ENCODE measurements at regions not wholly inside any gene's neighbourhood (a gene's known extent, or its start where the extent isn't known, plus 50 kb on each side); places are given as distances from the start of the nearest gene placed in this dataset.
A peak's percentile ranks its signal among the peaks of the same experiment; 100 is the strongest.
"Not testable (repeated sequence)": the region's sequence is repeated elsewhere in the genome, so short reads cannot be mapped to it uniquely, and the experiment has no call there.

DNA sequence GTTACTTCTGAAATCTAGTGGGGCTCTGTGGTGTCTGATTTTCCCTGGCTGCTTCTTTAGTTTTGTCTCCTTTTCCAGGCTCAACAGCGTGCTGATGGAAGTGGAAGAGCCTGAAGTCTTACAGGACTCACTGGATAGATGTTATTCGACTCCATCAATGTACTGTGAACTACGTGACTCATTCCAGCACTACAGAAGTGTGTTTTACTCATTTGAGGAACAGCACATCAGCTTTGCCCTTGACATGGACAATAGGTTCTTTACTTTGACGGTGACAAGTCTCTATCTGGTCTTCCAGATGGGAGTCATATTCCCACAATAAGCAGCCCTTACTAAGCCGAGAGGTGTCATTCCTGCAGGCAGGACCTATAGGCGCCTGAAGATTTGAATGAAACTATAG lies 51.1 kb downstream of the NBPF8 start:
- not testable (repeated sequence) for H3K27me3 Mint-ChIP-seq (ENCODE audit: low read depth); DNase-seq; ATAC-seq (replicated peaks in 1 of 2); H3K4me1 Mint-ChIP-seq (ENCODE audit: low read depth); H3K36me3 Mint-ChIP-seq (ENCODE audit: insufficient read depth in 2 of 2); H3K9me3 Mint-ChIP-seq; H3K4me3 Mint-ChIP-seq
- H3K27ac Mint-ChIP-seq: peak overlapping the region; percentile 82

DNA sequence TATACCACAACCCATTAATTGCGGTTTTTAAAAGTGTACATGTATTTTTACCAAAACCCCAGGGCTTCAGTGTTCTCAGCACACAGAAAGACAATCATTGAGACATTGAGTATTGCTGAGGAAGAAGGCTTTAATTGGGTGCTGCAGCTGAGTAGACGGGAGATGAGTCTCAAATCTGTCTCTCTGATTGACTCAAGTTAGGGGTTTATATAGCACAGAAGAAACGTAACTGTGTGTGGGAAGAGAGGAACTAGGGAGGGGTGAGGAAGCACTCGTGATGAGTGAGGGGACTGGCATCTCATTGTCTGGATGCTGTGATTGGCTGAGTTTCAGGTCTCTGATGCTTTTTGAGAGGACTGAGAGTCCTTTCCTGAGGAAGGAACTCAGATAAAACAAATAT lies 62.8 kb downstream of the NBPF8 start:
- not testable (repeated sequence) for H3K4me3 Mint-ChIP-seq; H3K9me3 Mint-ChIP-seq; ATAC-seq (replicated peaks in 1 of 2); H3K36me3 Mint-ChIP-seq (ENCODE audit: insufficient read depth in 2 of 2); H3K4me1 Mint-ChIP-seq (ENCODE audit: low read depth); DNase-seq; H3K27me3 Mint-ChIP-seq (ENCODE audit: low read depth); H3K27ac Mint-ChIP-seq

DNA sequence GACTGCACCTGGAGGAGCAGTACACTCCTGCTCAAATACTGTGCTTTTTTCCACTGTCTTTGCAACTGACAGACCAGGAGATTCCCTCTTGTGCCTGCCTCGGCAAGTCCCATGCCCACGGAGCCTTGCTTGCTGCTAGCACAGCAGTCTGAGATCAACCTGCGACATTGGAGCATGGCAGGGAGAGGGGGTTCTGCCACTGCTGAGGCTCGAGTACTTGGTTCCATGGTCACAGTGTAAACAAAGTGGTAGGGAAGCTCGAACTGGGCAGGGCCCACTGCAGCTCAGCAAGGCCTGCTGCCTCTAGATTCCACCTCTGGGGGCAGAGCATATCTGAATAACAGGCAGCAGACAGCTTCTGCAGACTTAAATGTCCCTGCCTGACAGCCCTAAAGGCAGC lies 63.6 kb downstream of the NBPF8 start:
- H3K4me1 Mint-ChIP-seq (ENCODE audit: low read depth); H3K36me3 Mint-ChIP-seq (ENCODE audit: insufficient read depth in 2 of 2); H3K27me3 Mint-ChIP-seq (ENCODE audit: low read depth); H3K27ac Mint-ChIP-seq; DNase-seq; H3K9me3 Mint-ChIP-seq; H3K4me3 Mint-ChIP-seq; ATAC-seq (replicated peaks in 1 of 2): not testable (repeated sequence)

DNA sequence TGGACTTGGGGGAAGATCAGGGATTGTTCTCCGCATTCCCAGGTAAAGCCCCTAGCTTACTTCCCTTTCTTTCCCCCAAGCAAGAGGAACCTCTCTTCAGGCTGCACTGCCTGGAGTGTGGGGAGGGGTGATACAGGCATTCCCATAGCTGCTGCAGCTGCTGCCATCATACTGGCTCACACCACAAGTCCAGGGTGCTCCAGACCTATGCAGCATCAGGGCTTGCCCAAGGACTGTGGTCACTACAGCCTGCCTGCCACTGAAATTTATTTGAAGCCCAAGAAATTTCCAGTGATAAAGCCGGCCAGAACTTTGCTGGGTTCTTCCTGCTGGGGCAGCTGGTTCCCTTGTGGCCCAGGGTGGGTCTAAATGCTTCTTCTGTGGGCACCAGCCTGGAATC lies 72.7 kb downstream of the NBPF8 start:
- not testable (repeated sequence) for H3K9me3 Mint-ChIP-seq; H3K27me3 Mint-ChIP-seq (ENCODE audit: low read depth); H3K4me3 Mint-ChIP-seq; DNase-seq; ATAC-seq (replicated peaks in 1 of 2); H3K36me3 Mint-ChIP-seq (ENCODE audit: insufficient read depth in 2 of 2); H3K4me1 Mint-ChIP-seq (ENCODE audit: low read depth); H3K27ac Mint-ChIP-seq

DNA sequence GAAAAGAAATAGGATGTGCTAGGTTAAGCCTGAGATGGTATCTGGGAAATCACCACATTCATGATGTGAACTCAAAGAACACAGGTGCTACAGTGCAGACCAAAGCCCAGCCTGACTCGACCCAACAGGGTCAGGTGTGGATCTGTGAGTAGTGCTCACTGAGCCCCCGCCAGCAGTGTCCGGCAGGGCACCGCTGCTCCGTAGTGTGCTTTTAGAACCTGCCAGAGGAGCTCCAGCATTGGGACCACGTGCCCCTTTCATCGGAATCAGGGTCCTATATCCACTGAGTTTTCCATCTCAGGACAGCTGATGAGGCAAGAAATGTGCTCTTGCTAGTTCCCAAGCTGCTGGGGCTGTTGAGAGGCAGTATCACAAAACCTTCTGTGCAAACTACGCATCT lies 74.4 kb downstream of the NBPF8 start:
- H3K27ac Mint-ChIP-seq; H3K4me3 Mint-ChIP-seq; H3K9me3 Mint-ChIP-seq; ATAC-seq (replicated peaks in 1 of 2); H3K27me3 Mint-ChIP-seq (ENCODE audit: low read depth); H3K36me3 Mint-ChIP-seq (ENCODE audit: insufficient read depth in 2 of 2); H3K4me1 Mint-ChIP-seq (ENCODE audit: low read depth); DNase-seq: not testable (repeated sequence)

DNA sequence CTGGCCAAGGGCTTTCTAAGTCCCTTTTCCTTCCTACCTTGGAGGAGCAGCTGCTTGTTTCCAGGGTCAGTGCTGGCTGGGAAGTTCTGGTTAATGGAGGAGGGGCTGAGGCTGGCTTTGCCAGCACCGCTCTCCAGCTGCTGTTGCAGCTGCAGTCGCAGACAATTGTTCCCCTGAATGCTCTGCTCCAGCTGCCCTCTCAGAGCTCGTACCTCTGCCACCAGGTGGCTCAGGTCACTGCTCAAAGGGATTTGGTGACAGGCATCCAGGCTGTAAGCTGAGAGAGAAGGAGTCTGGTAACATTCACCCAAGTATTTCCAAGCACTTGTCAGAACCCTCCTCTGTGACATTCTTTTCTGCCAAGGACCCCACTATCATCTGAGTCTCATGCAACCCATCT lies 82.3 kb downstream of the NBPF8 start:
- not testable (repeated sequence) for H3K4me1 Mint-ChIP-seq (ENCODE audit: low read depth); H3K9me3 Mint-ChIP-seq; H3K4me3 Mint-ChIP-seq; H3K27ac Mint-ChIP-seq; ATAC-seq (replicated peaks in 1 of 2); H3K27me3 Mint-ChIP-seq (ENCODE audit: low read depth); DNase-seq; H3K36me3 Mint-ChIP-seq (ENCODE audit: insufficient read depth in 2 of 2)

DNA sequence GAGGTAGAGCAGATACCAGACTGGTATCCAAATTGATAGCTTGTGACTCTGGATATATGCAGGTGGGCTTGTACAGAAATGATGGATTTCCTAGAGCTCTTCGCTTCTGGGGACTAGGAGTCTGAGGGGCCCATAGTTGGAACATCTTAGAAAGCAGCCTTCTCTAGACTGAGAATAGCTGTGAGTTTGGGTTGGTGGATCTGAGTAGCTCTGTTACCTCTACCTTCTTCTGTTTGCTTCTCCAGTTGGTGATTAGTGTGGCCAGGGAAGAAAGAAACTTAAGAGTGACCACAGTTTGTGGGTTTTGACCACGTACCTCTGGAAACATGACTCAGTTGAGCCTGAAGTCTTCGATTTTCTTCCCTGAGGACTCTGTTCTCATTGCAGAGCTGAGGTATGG lies 88.4 kb downstream of the NBPF8 start:
- not testable (repeated sequence) for H3K27me3 Mint-ChIP-seq (ENCODE audit: low read depth); H3K4me3 Mint-ChIP-seq; H3K9me3 Mint-ChIP-seq; DNase-seq; H3K36me3 Mint-ChIP-seq (ENCODE audit: insufficient read depth in 2 of 2); H3K4me1 Mint-ChIP-seq (ENCODE audit: low read depth); H3K27ac Mint-ChIP-seq
- ATAC-seq (replicated peaks in 1 of 2): peak in 1 of 2 donors; percentile 18

DNA sequence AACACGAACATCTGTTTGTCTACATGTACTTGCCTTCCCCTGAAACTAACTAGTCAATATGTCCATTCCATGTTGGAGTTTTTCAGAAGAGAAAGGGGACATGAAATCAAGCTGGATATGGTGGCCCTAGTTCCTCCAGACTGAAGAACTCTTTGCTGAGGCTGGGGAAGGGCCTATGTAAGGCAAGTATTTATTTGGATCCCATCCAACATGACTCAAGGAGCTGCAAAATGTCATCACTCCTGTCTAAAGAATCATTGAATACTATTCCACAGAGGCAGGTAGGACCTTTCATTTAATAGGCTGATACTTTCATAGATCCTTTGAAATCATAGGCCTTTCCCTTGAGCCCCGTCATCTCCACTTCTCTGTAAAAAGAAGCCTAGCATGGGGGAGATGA lies 91.5 kb downstream of the NBPF8 start:
- not testable (repeated sequence) for H3K4me3 Mint-ChIP-seq; H3K4me1 Mint-ChIP-seq (ENCODE audit: low read depth); H3K27ac Mint-ChIP-seq; ATAC-seq (replicated peaks in 1 of 2); H3K36me3 Mint-ChIP-seq (ENCODE audit: insufficient read depth in 2 of 2); H3K27me3 Mint-ChIP-seq (ENCODE audit: low read depth); DNase-seq; H3K9me3 Mint-ChIP-seq

DNA sequence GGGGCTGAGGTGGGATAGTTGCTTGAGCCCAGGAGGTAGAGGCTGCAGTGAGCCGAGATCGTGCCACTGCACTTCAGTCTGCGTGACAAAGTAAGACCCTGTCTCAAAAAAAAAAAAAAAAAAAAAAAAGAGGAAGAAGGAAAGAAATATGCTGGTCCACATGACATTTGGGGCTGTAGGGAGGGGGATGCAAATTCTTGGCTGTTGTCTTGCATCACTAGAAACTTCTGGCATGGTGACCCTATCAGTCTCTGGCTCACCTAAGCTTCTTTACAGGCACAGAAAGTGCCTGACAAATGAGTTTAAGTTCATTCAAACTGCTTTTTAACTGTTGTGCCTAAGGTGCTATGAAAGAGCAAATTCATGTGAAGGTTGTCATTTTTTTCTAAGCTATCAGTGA lies 93.5 kb downstream of the NBPF8 start:
- not testable (repeated sequence) for H3K4me3 Mint-ChIP-seq; H3K4me1 Mint-ChIP-seq (ENCODE audit: low read depth); H3K27ac Mint-ChIP-seq; H3K9me3 Mint-ChIP-seq; H3K36me3 Mint-ChIP-seq (ENCODE audit: insufficient read depth in 2 of 2); H3K27me3 Mint-ChIP-seq (ENCODE audit: low read depth); DNase-seq; ATAC-seq (replicated peaks in 1 of 2)

DNA sequence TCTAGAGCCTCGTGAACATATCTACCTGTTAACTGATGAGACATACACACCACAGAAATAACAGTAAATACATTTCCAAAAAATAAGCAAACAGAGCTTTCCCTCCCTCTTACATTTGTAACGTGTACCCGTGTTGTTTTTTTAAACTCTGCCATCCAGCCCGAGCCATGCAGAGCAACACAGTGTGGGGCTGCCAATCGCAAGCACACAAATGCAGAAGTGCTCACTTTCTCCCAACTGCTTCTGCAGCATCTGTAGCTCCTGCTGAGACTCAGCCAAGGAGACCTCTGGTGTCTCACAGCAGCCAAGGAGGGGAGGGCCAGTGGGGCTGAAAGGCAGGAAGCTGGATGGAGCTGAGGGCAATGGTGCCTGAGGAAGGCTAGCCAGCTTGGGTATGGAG lies 94.4 kb downstream of the NBPF8 start:
- not testable (repeated sequence) for H3K4me3 Mint-ChIP-seq; H3K9me3 Mint-ChIP-seq; H3K4me1 Mint-ChIP-seq (ENCODE audit: low read depth); H3K27me3 Mint-ChIP-seq (ENCODE audit: low read depth); H3K36me3 Mint-ChIP-seq (ENCODE audit: insufficient read depth in 2 of 2); ATAC-seq (replicated peaks in 1 of 2); DNase-seq; H3K27ac Mint-ChIP-seq

DNA sequence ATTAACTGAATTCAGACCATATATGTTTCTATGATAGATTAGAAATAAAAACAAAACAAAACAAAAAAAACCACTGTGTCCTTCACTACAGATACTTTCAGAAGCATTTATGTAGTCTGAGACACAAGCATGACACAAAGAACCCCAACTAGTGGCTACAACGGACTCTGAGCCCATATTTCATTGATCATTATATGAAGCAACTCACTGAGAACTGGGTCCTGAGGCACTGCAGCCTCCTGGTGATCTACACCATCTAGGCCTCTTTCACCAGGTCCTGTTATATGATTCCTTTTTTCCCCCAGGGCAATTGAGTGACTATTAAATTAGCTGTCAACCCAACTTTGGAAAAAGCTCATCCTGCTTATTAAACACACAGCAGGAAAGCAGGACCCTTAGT lies 98.3 kb downstream of the NBPF8 start:
- not testable (repeated sequence) for H3K36me3 Mint-ChIP-seq (ENCODE audit: insufficient read depth in 2 of 2); H3K27ac Mint-ChIP-seq; ATAC-seq (replicated peaks in 1 of 2); H3K4me1 Mint-ChIP-seq (ENCODE audit: low read depth); DNase-seq; H3K27me3 Mint-ChIP-seq (ENCODE audit: low read depth); H3K4me3 Mint-ChIP-seq; H3K9me3 Mint-ChIP-seq

DNA sequence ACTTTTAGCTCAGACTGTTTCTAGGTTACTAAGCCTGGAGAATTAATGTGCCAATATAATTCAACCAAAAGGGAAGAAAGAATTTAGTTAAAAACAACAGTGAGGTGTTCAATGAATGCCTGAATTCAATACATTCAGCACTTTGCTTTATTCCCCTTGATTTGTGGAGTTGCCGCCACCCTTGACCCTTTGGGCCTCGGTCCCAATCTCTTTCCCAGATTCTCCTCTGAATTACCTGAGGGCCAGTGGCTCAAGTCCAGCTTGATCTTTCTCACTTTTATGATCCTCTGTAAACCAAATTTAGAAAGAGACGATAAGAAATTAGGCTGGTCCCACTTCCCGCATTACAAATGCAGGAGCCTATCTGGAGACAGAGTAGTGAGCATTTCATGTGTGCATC lies 98.7 kb downstream of the NBPF8 start:
- not testable (repeated sequence) for H3K9me3 Mint-ChIP-seq; H3K27me3 Mint-ChIP-seq (ENCODE audit: low read depth); H3K4me1 Mint-ChIP-seq (ENCODE audit: low read depth); H3K27ac Mint-ChIP-seq; H3K4me3 Mint-ChIP-seq; ATAC-seq (replicated peaks in 1 of 2); H3K36me3 Mint-ChIP-seq (ENCODE audit: insufficient read depth in 2 of 2); DNase-seq

DNA sequence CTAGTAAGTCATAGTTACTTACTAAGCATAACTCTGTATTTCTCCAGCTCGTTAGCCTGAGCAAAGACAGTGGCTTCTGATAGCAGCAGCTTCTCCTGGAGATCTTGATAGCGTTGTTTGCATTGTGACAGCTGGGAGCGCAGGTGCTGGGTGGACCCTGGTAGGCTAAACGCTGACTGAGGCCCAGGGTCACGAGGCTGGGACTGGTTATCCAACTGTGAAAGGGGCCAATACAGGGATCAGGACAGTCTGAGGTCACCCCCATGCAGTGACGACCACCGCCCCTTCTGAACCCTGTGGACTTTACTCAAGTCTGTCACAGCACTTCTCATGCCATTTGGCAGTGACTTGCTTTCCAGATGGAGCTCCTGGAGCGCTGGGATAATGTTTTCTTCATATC lies 104.4 kb downstream of the NBPF8 start:
- not testable (repeated sequence) for H3K36me3 Mint-ChIP-seq (ENCODE audit: insufficient read depth in 2 of 2); H3K4me3 Mint-ChIP-seq; ATAC-seq (replicated peaks in 1 of 2); H3K27me3 Mint-ChIP-seq (ENCODE audit: low read depth); H3K4me1 Mint-ChIP-seq (ENCODE audit: low read depth); DNase-seq; H3K27ac Mint-ChIP-seq; H3K9me3 Mint-ChIP-seq

DNA sequence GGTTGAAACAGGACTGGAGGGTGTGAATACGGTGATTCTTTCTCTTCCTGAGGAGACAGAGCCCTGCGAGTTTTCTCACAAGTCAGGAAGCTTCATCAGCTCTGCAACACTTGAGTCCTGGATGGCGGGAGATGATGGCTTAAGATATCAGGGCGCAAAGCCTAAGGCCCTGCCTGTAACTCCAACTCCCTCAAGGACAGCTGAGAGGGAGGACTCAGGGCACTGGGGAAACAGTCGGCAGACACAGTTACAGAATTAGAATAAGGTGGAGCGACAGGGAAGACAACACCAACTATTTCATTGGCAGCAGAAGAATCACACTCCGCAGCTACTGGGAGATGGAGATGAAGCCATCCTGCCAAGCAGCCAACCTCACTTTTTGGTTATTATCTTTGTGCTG lies 109.6 kb downstream of the NBPF8 start:
- H3K27me3 Mint-ChIP-seq (ENCODE audit: low read depth); H3K9me3 Mint-ChIP-seq; DNase-seq; ATAC-seq (replicated peaks in 1 of 2); H3K4me3 Mint-ChIP-seq; H3K4me1 Mint-ChIP-seq (ENCODE audit: low read depth); H3K36me3 Mint-ChIP-seq (ENCODE audit: insufficient read depth in 2 of 2); H3K27ac Mint-ChIP-seq: not testable (repeated sequence)

DNA sequence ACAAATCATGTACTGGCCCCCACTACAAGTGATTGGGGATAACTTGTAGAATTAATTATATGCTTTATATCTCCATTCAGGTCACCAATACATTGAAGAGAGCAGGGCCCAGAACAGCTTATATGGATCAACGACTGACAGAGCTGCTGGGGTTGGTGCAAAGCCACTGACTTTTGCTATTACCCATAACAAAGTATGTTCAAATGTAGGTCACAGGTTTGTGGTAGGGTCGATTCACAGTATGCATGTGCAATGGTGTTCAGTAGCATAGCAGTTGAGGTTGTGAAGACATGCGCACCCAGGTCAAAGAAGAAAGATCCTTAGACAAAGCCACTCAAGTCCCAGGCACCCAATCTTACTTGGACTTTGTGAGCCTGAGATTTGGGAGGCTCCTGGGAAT lies 110.6 kb downstream of the NBPF8 start:
- H3K4me3 Mint-ChIP-seq; H3K27ac Mint-ChIP-seq; DNase-seq; H3K36me3 Mint-ChIP-seq (ENCODE audit: insufficient read depth in 2 of 2); H3K9me3 Mint-ChIP-seq; H3K27me3 Mint-ChIP-seq (ENCODE audit: low read depth); H3K4me1 Mint-ChIP-seq (ENCODE audit: low read depth): not testable (repeated sequence)
- ATAC-seq (replicated peaks in 1 of 2): peak; percentile 31 to 61

Measured in activated T-cell treated with anti-CD3 and anti-CD28 coated beads, Interleukin-2, amount 50 U/mL, for 72 hours (primary cell).